ENCODE measurements at regions not wholly inside any gene's neighbourhood (a gene's known extent, or its start where the extent isn't known, plus 50 kb on each side); places are given as distances from the start of the nearest gene placed in this dataset.
"Not testable (repeated sequence)": the region's sequence is repeated elsewhere in the genome, so short reads cannot be mapped to it uniquely, and the experiment has no call there.

DNA sequence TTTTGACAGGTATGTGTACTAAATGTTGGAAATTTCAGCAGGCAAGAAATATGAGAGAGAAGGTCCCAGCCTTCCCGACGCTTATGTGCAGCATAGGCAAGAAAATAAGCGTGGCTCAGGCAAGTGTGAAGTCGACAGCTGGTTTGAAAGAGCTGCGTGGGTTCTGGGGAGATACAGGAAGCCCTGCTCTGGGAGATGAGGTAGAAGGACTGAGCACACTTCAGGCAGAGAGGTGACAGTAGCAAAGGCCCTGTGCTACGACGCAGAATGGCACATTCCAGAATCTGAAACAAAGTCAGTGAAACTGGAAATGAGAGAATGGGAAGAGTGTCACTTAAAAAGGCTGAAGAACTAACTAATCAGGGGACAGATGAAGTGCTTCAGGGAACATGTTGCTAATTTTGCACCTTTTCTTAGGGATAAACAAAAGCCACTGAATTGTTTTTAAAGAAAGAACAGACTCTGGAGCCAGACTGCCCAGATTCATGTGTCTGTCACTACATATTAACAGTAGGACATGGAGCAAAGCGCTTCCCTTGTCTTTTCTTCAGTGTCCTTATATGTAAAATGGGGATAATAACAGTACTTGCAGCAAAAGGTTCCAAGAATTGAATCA lies 160.1 kb downstream of the SPRY2 start:
- DNase-seq (ENCODE audit: low read depth in 3 of 3, low spot score in 1 of 3) = no peak

DNA sequence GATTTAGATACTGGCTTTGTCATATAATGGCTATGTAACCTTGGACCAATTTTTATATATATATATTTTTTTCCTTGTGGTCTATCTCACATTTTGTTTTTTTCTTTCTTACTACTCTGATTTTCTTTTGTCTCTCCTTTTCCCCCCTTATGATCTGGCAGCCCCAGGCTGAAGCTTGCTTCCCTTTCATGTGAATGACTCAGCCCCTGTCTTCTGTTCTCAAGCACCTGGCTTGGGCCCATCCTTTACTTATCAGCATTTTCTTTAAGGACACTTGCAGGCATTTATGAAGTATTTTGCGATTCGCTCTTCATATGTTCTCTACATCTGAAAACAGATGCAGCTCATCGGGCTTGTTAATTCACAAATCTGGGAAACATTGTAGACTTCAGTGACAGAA lies 163.6 kb downstream of the SPRY2 start:
- DNase-seq (ENCODE audit: low read depth in 3 of 3, low spot score in 1 of 3) = no peak

DNA sequence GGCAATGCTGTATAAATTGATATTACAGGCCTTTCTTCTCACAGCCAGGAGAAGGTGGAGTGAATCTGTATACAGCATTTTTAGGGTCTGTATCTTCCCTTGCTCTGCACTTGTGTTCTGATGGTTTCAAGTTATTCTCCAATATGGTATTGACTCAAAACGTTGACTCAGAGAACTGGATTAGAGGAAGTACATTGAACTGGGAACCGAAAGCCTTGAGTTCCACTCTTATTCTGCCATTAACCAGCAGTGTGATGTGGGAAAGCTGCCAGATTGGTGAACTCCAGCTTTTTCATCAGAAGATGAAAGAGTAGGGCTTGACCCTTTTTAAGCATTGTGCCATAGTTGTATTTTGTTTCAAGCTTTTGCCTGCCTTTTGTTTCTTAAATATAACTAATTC lies 167.7 kb downstream of the SPRY2 start:
- DNase-seq (ENCODE audit: low read depth in 3 of 3, low spot score in 1 of 3) = no peak

DNA sequence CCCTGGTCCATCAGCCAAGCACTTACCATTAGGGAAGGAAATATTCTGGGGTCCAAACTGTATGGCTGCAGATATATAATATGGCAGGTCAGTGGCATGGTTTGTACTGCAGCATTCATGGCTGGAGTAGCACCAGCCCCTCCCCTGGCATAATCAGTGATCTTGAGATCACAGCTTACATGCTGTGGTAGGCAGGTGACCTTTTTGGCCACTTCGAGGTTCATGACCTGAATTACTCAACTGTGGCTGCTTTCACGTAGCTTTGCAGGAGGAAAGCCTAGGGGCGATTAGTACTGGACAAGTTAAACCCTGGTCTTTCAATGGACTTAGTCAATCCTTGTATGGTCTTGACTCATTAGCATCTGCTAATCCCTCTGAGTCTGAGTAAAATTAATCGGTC lies 169.8 kb downstream of the SPRY2 start:
- no peak for DNase-seq (ENCODE audit: low read depth in 3 of 3, low spot score in 1 of 3)

DNA sequence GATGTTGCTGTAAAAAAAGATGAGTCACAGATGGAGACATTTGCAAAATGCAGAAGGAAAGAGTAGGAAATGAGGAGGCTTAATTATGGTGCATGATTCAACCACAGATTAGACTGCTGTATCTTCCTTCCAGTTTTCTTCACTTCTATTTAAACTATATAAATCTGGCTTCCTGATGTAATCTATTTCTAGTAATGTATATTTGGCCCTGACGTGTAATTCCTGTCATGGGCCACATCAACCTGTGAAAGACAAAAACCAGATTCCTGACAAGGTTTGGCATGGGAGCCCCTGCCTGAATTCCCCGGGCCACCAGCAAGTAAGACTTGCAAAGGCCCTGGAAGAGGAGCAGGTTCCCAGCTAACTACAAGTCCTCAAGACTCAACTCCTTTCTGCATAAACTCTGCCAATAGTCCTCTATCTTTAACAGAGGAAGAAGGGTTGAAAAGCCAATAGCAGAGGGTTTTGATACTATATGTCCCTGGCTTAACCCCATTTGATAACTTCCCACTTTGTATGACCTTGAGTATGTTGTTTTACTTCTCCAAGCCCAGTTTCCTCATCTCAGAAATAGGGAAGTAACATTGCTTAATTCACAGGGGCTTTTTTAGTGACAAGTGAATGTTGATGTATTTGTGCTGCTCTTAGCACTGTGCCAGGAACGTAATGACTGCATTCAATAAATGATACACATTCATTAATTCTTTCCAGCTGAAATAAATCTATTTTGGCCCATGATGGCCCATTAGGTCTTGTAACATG lies 172.7 kb downstream of the SPRY2 start:
- DNase-seq (ENCODE audit: low read depth in 3 of 3, low spot score in 1 of 3) = no peak

DNA sequence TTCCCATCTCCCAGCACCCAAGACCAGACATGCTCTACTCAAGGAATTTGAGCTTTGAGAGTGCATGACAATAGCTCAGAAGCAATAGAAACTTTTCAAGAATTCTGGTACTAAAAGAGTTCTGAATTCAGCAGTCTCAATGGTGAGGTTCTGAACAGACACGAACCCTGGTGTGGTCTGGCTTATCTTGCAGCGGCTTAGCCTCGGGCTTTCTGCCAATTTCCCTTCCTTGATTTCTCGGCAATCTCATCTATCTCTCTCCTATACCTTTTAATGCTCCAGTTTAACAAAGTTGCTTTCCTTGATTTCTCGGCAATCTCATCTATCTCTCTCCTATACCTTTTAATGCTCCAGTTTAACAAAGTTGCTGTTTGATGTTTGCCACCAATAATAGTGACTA lies 174.6 kb downstream of the SPRY2 start:
- DNase-seq (ENCODE audit: low read depth in 3 of 3, low spot score in 1 of 3) = no peak

DNA sequence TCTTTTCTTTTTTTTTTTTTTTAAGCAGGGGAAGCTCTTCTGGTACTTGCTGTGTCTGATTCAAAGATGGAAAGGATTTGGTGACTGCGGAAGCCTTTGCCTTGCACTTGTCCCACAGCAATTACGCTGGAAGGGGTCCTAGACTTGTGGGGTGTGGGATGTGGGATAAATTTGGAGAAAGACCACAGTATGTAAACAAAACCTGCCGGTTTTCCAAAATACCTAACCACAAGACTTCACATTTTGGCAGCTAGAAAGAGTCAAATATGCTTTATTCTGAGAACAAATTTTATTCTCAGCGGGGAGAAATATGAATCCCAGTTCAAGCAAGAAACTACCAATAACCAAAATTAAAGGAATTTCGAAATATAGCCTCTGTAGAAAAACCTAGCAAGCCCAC lies 176.5 kb downstream of the SPRY2 start:
- DNase-seq (ENCODE audit: low read depth in 3 of 3, low spot score in 1 of 3) = no peak

DNA sequence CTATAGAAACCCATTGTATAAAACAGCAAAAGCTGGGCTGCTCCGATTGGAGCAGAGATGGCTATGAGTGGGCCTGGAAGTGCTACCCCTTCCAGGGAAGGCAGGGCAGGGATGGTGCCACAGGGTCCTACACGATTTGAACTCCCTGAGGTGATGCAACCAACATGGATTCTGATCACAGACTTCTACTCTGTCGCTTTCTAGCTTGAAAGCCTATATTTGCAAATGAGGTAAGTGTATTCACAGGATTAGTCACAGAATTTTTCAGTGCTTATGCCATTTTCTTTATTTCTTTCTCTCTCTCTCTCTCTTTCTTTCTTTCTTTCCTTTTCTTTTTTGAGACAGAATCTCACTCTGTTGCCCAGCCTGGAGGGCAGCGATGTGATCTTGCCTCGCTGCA lies 179.0 kb downstream of the SPRY2 start:
- DNase-seq (ENCODE audit: low read depth in 3 of 3, low spot score in 1 of 3) = no peak

DNA sequence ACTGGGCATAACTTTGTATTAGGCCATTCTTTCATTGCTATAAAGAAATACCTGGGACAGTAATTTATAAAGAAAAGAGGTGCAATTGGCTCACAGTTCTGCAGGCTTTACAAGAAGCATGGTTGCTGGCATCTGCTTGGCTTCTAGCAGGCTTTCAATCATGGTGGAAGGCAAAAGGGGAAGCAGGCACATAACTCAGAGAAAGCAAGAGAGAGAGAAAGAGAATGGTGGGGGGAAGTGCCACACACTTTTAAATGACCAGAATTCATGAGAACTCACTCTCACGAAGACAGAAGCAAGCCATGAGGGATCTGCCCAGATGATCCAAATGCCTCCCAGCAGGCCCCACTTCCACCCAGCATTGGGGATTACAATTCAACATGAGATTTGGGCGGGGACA lies 179.7 kb downstream of the SPRY2 start:
- DNase-seq (ENCODE audit: low read depth in 3 of 3, low spot score in 1 of 3) = no peak

DNA sequence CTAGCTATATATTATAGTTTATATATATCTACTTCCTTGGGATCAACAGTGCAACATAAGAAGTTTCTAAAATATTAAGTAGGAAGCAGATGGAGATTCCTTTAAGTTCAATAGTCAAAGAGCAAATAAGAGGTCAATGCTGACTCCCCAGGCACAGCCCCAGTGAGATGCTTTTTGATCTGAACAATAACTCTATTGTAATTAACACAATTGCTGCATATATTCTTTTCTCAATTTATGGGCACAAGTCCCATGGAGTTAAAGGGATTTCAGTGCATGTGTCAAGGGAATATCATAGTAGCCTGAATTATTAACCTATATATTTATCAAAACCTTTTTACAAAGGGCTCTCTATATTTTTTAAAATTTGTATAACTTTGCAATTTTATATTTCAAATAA lies 180.8 kb downstream of the SPRY2 start:
- DNase-seq (ENCODE audit: low read depth in 3 of 3, low spot score in 1 of 3) = no peak

DNA sequence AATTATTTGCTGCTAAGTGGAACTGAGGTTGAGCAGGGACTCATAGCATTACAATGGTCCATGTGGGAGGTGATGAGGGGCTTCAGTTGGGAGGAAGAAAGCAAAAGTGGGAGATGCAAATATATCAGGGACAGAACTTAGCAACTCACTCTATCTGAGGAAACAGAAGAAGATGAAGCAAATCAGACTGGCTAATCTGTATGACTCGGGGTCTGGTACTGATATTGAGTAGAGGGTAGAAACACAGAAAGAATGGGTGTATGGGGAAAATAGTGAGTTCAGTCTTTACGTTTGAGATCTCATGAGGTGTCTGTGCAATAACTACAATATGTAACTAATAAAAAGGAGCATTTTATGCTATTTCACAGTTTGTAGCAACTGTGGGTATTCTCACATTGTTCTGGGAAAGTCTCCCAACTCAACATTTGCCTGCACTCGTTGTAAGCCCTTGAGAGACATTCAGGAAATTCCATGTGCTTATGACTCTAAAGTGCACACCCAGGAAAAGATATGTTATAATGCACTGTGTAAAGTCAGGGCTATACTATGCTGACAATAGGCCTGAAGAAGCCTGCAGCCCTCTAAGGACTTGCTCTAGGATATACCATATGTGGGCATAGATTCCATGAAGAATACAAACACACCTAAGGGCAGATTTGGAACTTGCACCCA lies 183.5 kb downstream of the SPRY2 start:
- no peak for DNase-seq (ENCODE audit: low read depth in 3 of 3, low spot score in 1 of 3)

DNA sequence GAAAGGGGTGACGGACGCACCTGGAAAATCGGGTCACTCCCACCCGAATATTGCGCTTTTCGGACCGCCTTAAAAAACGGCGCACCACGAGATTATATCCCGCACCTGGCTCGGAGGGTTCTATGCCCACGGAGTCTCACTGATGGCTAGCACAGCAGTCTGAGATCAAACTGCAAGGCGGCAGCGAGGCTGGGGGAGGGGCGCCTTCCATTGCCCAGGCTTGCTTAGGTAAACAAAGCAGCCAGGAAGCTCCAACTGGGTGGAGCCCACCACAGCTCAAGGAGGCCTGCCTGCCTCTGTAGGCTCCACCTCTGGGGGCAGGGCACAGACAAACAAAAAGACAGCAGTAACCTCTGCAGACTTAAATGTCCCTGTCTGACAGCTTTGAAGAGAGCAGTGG lies 188.8 kb downstream of the SPRY2 start:
- DNase-seq (ENCODE audit: low read depth in 3 of 3, low spot score in 1 of 3) = not testable (repeated sequence)

DNA sequence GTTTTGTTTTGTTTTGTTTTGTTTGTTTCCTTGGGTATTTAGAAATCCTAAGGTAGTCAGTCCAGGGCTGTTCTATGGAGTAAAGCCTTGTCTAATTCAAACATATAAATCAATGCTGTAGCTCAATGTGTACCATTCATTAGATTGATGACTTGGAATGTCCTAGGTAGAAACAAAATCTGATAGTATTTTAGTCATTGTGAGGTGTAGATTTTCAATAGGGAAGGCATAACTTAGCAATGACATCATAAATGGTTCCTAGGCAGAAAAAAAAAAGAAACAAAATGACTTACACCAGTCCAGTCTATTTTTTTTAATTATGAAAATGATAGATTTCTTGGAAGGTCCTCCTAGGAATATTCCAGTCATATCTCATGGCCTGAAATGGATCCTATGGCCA lies 189.9 kb downstream of the SPRY2 start:
- no peak for DNase-seq (ENCODE audit: low read depth in 3 of 3, low spot score in 1 of 3)

DNA sequence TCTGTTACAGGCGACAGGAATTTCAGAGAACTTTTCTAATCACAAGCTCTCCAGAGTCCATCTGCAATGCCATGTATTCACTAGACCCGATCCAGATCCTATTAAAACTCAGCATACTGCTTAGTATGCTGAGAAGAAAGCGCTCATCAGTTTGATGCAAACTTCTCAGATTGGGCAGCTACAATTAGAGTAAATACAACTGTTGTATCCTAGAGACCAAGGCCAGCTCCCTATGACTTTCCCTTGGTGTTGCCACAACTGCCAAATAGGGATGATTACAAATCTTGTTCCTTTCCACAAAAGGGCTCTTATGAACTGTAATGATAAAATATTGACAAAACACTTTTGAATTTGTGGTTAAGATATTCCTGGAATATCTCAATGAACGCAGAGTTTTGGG lies 191.2 kb downstream of the SPRY2 start:
- no peak for DNase-seq (ENCODE audit: low read depth in 3 of 3, low spot score in 1 of 3)

DNA sequence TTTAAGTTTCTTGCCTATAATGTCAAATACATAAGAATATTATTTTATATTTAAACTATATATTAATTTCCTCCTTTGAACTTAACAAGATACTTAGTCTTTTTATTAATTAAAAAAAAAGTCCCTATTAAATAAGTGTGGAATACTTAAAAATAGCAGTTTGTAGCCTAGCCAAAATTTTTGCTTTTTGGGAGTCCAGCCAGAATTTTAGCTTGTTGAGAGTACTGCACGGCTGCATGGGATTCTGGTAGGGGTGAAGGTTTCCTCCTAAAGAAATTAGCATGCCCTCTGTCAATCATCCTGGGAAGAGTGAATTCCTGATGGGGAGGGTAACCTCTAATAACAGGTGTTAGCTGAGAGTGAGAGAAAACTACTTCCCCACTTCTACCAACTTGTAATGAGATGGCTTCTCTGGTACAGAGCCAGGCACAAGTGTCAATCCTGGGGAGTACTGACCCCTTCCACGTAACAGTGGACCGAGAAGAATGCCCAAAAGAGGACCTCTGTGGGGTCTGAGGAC lies 195.7 kb downstream of the SPRY2 start:
- DNase-seq (ENCODE audit: low read depth in 3 of 3, low spot score in 1 of 3) = no peak

DNA sequence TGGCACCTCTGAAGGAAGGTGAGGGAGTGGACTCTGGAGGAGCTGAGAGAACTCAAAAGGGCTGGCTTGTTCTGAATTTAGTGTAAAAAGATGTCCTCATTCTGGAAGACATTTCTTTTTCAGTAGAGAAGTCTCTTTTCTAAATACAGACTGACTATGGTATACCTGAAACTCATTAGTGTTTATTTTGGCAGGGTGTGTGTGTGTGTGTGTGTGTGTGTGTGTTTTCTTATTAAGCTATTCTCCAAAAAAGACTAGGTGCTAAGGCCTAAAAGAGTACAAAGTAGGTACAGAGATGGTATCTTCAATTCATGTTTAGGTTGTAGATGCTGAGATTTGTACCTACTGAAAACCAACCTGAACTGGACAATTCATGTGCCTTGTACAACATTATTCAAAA lies 196.4 kb downstream of the SPRY2 start:
- DNase-seq (ENCODE audit: low read depth in 3 of 3, low spot score in 1 of 3) = no peak

DNA sequence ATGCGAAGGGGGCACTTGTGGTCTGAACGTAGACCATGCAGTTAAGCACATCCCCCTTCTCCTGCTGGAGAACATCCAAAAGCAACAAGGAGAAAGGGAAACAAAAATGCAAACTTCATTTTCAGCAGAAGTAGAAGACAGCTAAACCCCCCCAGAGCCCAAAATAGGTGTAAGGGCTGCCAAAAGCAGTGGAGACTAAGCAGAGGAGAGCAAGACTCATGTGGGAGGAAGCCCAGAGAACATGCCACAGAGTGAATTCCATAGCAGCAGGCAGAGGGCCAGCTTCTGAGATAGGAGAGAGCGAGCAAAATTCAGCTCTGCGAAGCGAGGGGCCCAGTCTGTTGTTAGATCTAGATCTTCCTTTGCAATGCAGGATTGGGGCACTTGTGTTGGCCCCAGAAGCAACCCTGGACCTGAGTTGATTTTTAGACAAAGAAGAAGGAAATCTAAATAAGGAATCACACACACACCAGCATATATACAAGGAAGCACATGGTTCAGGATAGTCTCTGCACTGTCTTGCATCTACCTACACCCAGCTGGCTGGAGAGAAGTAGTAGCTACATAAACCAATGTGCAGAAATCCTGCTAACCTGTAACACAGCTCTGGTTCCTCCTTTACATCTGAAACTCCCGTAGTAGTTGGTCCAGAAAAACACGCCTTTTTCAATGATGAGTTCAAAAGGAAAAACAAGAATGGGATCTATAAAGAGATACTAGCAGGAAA lies 199.6 kb downstream of the SPRY2 start:
- no peak for DNase-seq (ENCODE audit: low read depth in 3 of 3, low spot score in 1 of 3)

DNA sequence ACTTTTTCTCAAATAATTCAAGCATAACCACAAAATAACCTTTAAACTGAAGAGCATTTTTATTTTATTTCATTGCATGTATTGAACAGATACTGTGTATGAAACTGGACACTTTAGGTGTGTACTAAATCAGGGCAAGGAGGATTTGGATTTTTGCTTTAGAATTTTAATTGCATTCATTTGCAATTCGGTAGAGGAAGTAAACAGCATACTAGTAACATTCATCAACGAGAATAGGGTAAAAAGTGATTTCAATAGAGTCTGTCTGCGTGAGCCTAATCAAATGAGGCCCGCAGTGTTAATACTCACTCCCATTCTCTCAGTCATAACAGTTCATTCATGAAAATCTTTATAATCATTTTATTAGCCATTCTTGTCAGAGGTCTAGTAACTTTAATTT lies 200.2 kb downstream of the SPRY2 start:
- no peak for DNase-seq (ENCODE audit: low read depth in 3 of 3, low spot score in 1 of 3)

DNA sequence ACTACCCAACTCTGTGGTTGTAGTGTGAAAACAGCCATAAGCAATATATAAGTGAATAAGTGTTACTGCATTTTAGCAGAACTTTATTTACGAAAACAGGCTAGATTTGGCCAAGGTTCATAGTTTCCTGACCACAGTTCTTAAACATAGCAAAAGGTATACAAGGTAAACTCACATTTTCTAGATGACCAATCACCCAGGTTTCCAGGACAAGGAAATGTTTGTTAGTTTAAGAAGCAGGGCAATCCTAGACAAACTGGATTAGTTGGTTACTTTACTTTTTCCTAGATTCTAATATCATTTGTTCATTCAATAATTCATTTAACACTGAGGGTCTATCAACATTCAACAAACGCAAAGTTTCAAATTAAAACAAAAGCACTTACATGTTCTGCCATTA lies 201.7 kb downstream of the SPRY2 start:
- no peak for DNase-seq (ENCODE audit: low read depth in 3 of 3, low spot score in 1 of 3)

DNA sequence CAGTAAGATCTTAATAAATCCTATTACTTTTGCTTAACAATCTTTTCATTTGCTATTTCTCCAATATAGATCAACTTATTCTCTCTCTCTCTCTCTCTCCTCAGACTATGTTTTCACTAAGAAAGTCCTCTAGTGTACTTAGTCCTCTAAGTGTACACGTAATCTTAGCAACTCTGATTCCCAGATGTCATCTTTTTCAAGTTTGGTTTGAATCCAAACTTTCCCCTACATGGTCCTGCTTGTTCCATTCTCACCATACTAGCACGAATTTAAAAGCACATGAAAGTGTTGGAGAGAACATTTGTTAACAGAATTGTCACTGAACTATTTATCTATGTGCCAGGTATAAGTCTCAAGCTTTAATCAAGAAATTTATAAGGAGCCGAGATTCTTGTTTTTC lies 202.9 kb downstream of the SPRY2 start:
- no peak for DNase-seq (ENCODE audit: low read depth in 3 of 3, low spot score in 1 of 3)

DNA sequence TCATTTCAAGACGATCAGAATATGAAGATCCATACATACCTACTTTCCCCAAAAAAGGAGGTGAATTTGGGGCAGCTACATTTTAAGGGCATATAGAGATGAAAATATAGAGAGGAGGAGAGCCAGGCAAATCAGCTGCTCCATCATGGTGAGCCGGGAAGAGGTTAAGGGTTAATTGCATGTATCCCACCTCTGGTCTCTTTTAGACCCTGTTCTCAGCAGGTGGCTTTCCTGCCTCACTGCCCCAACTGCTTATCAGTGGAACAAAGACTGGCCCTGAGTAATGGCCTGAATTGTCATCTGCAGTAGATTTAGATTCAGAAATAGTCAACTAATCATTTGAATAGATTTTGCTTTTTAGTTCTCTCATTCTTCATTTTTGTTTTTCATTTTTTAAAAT lies 206.6 kb downstream of the SPRY2 start:
- DNase-seq (ENCODE audit: low read depth in 3 of 3, low spot score in 1 of 3) = no peak

Data from stimulated activated CD4-positive, alpha-beta T cell treated with anti-CD3 and anti-CD28 coated beads, TNF-alpha, amount 100 ng/mL, for 1 hour (primary cell).